HEK293 (cell line): ENCODE measurements at regions not wholly inside any gene's neighbourhood (a gene's known extent, or its start where the extent isn't known, plus 50 kb on each side); places are given as distances from the start of the nearest gene placed in this dataset.

ENCODE experiments used
- CTCF ChIP-seq: fragments of 450-650 bp; formaldehyde crosslinking; IDR thresholded peaks from 2 replicates; pipeline ENCODE4 v1.5.1; 2016; ENCODE audit warnings: missing biosample characterization, missing genetic modification characterization
- HOXD13 ChIP-seq: sonication (generic); formaldehyde crosslinking; IDR thresholded peaks from 2 replicates; pipeline ENCODE4 v1.8.0; 2022; ENCODE audit warnings: missing genetic modification reagents, borderline replicate concordance
- YY1 ChIP-seq: fragments of 450-650 bp; formaldehyde crosslinking; IDR thresholded peaks from 2 replicates; pipeline ENCODE4 v1.5.1; 2018; ENCODE audit warnings: missing biosample characterization, missing genetic modification characterization
- ZBTB1 ChIP-seq: fragments of 450-650 bp; formaldehyde crosslinking; IDR thresholded peaks from 2 replicates; pipeline ENCODE4 v1.5.1; 2016; ENCODE audit warnings: missing biosample characterization, missing genetic modification characterization
- ZBTB21 ChIP-seq: fragments of 450-650 bp; formaldehyde crosslinking; IDR thresholded peaks from 2 replicates; pipeline ENCODE4 v1.5.1; 2017; ENCODE audit warnings: missing biosample characterization, missing genetic modification characterization
- ZNF350 ChIP-seq: fragments of 450-650 bp; formaldehyde crosslinking; IDR thresholded peaks from 2 replicates; pipeline ENCODE4 v1.5.0; 2017; ENCODE audit warnings: missing biosample characterization, mild to moderate bottlenecking, missing genetic modification characterization
- ZNF555 ChIP-seq: fragments of 450-650 bp; formaldehyde crosslinking; conservative IDR thresholded peaks from 2 replicates; pipeline ENCODE4 v1.5.1; 2017; ENCODE audit warnings: missing biosample characterization, mild to moderate bottlenecking, missing genetic modification characterization, inconsistent platforms
- ZNF571 ChIP-seq: fragments of 450-650 bp; formaldehyde crosslinking; IDR thresholded peaks from 2 replicates; pipeline ENCODE4 v1.5.0; 2017; ENCODE audit warnings: missing biosample characterization, missing genetic modification characterization
- ZNF785 ChIP-seq: fragments of 450-650 bp; formaldehyde crosslinking; IDR thresholded peaks from 2 replicates; pipeline ENCODE4 v1.5.1; 2016; ENCODE audit warnings: missing biosample characterization, missing genetic modification characterization
- TF ChIP-seq, protein P1 (sequence below): fragments of 450-650 bp; formaldehyde crosslinking; IDR thresholded peaks from 2 replicates; pipeline ENCODE4 v1.5.1; 2016; ENCODE audit warnings: missing biosample characterization, missing genetic modification characterization, borderline replicate concordance
- TF ChIP-seq, protein P2 (sequence below): fragments of 450-650 bp; formaldehyde crosslinking; IDR thresholded peaks from 2 replicates; pipeline ENCODE4 v1.5.1; 2016; ENCODE audit warnings: missing biosample characterization, missing genetic modification characterization

GRCh38 chr18:25732862-25733261, 357.6 kb downstream of the SS18 start:
- TF ChIP-seq ZBTB21 (tag by site-specific recombination) (no peak), CTCF (tag by site-specific recombination) (no peak), ZNF785 (tag by site-specific recombination) (no peak), ZNF555 (tag by site-specific recombination) (no peak), YY1 (tag by site-specific recombination) (no peak), ZNF350 (tag by site-specific recombination) (no peak), HOXD13 (CRISPR knock-in tag) (no peak), ZNF571 (tag by site-specific recombination) (no peak), ZBTB1 (tag by site-specific recombination) (no peak)
- TF ChIP-seq, protein P1, sequence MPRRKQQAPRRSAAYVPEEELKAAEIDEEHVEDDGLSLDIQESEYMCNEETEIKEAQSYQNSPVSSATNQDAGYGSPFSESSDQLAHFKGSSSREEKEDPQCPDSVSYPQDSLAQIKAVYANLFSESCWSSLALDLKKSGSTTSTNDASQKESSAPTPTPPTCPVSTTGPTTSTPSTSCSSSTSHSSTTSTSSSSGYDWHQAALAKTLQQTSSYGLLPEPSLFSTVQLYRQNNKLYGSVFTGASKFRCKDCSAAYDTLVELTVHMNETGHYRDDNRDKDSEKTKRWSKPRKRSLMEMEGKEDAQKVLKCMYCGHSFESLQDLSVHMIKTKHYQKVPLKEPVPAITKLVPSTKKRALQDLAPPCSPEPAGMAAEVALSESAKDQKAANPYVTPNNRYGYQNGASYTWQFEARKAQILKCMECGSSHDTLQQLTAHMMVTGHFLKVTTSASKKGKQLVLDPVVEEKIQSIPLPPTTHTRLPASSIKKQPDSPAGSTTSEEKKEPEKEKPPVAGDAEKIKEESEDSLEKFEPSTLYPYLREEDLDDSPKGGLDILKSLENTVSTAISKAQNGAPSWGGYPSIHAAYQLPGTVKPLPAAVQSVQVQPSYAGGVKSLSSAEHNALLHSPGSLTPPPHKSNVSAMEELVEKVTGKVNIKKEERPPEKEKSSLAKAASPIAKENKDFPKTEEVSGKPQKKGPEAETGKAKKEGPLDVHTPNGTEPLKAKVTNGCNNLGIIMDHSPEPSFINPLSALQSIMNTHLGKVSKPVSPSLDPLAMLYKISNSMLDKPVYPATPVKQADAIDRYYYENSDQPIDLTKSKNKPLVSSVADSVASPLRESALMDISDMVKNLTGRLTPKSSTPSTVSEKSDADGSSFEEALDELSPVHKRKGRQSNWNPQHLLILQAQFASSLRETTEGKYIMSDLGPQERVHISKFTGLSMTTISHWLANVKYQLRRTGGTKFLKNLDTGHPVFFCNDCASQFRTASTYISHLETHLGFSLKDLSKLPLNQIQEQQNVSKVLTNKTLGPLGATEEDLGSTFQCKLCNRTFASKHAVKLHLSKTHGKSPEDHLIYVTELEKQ, result no peak
- TF ChIP-seq, protein P2, sequence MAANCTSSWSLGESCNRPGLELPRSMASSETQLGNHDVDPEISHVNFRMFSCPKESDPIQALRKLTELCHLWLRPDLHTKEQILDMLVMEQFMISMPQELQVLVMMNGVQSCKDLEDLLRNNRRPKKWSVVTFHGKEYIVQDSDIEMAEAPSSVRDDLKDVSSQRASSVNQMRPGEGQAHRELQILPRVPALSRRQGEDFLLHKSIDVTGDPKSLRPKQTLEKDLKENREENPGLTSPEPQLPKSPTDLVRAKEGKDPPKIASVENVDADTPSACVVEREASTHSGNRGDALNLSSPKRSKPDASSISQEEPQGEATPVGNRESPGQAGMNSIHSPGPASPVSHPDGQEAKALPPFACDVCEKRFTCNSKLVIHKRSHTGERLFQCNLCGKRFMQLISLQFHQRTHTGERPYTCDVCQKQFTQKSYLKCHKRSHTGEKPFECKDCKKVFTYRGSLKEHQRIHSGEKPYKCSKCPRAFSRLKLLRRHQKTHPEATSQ (tag by site-specific recombination), result no peak
